Skeletal muscle satellite cell (primary cell): ENCODE measurements at regions not wholly inside any gene's neighbourhood (a gene's known extent, or its start where the extent isn't known, plus 50 kb on each side); places are given as distances from the start of the nearest gene placed in this dataset.

Source experiments
- H3K27me3 ChIP-seq: 2 replicates; pipeline ENCODE4 v1.7.0; 2013; ENCODE audit warnings: low read length; ENCODE audit not compliant: control insufficient read depth, insufficient read depth
- H3K36me3 ChIP-seq: 2 replicates; pipeline ENCODE4 v1.7.0; 2013; ENCODE audit warnings: mild to moderate bottlenecking, control low read depth, low read length; ENCODE audit not compliant: insufficient read depth
- H3K4me1 ChIP-seq: 2 replicates; pipeline ENCODE4 v1.7.0; 2013; ENCODE audit warnings: low read length; ENCODE audit not compliant: control insufficient read depth, insufficient read depth
- H3K4me2 ChIP-seq: 2 replicates; pipeline ENCODE4 v1.7.0; 2013; ENCODE audit warnings: mild to moderate bottlenecking, low read length
- H3K4me3 ChIP-seq: 2 replicates; pipeline ENCODE4 v1.7.0; 2013; ENCODE audit warnings: low read length
- H3K9ac ChIP-seq: 2 replicates; pipeline ENCODE4 v1.7.0; 2013; ENCODE audit warnings: mild to moderate bottlenecking, low read depth, low read length, moderate library complexity
- H3K9me3 ChIP-seq: replicated peaks from 2 replicates; pipeline ENCODE4 v1.7.0; 2013; ENCODE audit warnings: mild to moderate bottlenecking, control low read depth, low read length

- peaks cover 46% of the 10 kb centered on the region for H3K4me1 ChIP-seq
- H3K9ac ChIP-seq = no peak overlapping the region
- no peak overlapping the region for H3K4me2 ChIP-seq
- H3K27me3 ChIP-seq = no peaks in the 10 kb centered on the region
- H3K9me3 ChIP-seq = no peaks in the 10 kb centered on the region
- H3K4me3 ChIP-seq = no peak overlapping the region
- no peaks in the 10 kb centered on the region for H3K36me3 ChIP-seq
Observed at GRCh38 chr13:30025351-30025750, 174.9 kb upstream of the UBL3 start.

- Histone ChIP-seq H3K4me1 (peaks cover 47% of the 10 kb centered on the region), H3K4me3 (no peak overlapping the region), H3K27me3 (no peaks in the 10 kb centered on the region), H3K36me3 (no peaks in the 10 kb centered on the region), H3K4me2 (no peak overlapping the region), H3K9ac (no peak overlapping the region), H3K9me3 (no peaks in the 10 kb centered on the region)
Observed at GRCh38 chr13:30024125-30024865, 173.9 kb upstream of the UBL3 start.

- Histone ChIP-seq H3K27me3 (no peaks in the 10 kb centered on the region), H3K9ac (no peak overlapping the region), H3K9me3 (no peaks in the 10 kb centered on the region), H3K4me1 (peaks cover 46% of the 10 kb centered on the region), H3K36me3 (no peaks in the 10 kb centered on the region), H3K4me3 (no peak overlapping the region), H3K4me2 (no peak overlapping the region)
Observed at GRCh38 chr13:30023196-30023895, 172.9 kb upstream of the UBL3 start.

DNA sequence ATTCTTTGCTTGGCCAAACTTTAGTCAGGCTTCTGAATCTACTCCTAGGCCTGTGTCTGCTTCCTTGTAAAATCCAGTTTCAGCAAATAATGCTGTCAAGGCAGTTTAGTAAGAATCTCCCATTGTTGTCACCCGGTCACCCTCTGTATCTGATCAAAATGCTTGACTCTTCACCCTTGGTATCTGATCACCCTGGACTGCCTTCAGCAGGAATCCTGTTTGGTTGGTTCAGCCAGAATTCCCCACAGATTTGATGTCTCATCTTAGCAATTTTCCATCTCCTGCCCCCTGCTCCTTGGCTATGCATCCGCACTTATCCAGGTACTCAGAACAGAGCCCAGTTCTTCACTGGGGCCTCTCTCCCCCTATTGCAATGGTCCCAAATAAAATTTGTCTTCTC is 172.4 kb upstream of the UBL3 start:
- Histone ChIP-seq H3K4me3 (no peak overlapping the region), H3K36me3 (no peaks in the 10 kb centered on the region), H3K9me3 (no peaks in the 10 kb centered on the region), H3K9ac (no peak overlapping the region), H3K27me3 (no peaks in the 10 kb centered on the region), H3K4me1 (peaks cover 41% of the 10 kb centered on the region), H3K4me2 (no peak overlapping the region)

DNA sequence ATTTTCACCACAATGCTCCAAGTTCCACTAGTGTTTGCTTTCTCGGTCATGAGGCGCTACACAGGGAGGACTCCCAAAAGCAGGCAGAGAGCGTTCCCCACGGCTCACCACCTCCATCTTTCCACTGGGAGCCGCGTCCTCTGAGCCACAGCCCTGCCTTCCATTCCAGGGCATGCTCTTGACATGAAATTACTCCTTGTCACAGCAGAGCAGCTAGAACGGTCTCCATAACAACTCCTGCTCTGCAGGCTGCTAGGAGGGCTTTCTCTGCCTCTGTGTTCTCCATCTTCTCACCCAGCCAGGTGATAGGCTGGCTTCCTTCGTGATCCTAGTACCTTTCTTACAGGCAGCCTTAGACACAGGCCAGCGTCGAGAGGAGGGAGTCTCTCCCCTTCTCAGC is 171.8 kb upstream of the UBL3 start:
- no peaks in the 10 kb centered on the region for H3K9me3 ChIP-seq
- no peak overlapping the region for H3K9ac ChIP-seq
- no peak overlapping the region for H3K4me3 ChIP-seq
- H3K27me3 ChIP-seq = no peaks in the 10 kb centered on the region
- H3K4me1 ChIP-seq = peaks cover 36% of the 10 kb centered on the region
- H3K36me3 ChIP-seq = no peaks in the 10 kb centered on the region
- H3K4me2 ChIP-seq = no peak overlapping the region

DNA sequence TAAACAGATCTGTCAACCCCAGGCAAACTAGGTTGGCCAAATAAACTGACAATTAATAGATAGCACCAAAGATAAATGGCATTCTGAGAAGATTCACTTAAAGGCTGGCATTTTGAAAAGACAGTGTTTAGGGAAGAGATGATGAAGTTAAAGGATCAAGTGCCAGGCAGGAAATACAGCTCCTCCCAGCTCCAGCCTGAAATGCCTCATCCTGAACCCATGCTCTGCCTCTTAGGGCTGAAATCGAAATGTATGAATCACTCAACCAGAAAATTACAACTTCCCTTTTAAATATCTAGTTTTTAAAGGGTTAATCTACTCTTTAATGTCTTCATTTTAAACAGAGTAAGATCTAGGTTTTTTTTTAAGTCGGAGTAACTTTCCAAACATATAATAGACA is 171.2 kb upstream of the UBL3 start:
- H3K27me3 ChIP-seq = no peaks in the 10 kb centered on the region
- H3K4me1 ChIP-seq = peaks cover 30% of the 10 kb centered on the region
- H3K9me3 ChIP-seq = no peaks in the 10 kb centered on the region

GRCh38 chr13:30020726-30021312 is 170.4 kb upstream of the UBL3 start:
- Histone ChIP-seq H3K9me3 (no peaks in the 10 kb centered on the region), H3K4me3 (no peak overlapping the region), H3K9ac (no peak overlapping the region), H3K27me3 (no peaks in the 10 kb centered on the region), H3K4me2 (no peak overlapping the region), H3K36me3 (no peaks in the 10 kb centered on the region), H3K4me1 (peaks cover 23% of the 10 kb centered on the region)

More for the DNA sequence above, 171.2 kb upstream of the UBL3 start:
- no peak overlapping the region for H3K9ac ChIP-seq
- no peak overlapping the region for H3K4me2 ChIP-seq
- no peaks in the 10 kb centered on the region for H3K36me3 ChIP-seq
- no peak overlapping the region for H3K4me3 ChIP-seq

DNA sequence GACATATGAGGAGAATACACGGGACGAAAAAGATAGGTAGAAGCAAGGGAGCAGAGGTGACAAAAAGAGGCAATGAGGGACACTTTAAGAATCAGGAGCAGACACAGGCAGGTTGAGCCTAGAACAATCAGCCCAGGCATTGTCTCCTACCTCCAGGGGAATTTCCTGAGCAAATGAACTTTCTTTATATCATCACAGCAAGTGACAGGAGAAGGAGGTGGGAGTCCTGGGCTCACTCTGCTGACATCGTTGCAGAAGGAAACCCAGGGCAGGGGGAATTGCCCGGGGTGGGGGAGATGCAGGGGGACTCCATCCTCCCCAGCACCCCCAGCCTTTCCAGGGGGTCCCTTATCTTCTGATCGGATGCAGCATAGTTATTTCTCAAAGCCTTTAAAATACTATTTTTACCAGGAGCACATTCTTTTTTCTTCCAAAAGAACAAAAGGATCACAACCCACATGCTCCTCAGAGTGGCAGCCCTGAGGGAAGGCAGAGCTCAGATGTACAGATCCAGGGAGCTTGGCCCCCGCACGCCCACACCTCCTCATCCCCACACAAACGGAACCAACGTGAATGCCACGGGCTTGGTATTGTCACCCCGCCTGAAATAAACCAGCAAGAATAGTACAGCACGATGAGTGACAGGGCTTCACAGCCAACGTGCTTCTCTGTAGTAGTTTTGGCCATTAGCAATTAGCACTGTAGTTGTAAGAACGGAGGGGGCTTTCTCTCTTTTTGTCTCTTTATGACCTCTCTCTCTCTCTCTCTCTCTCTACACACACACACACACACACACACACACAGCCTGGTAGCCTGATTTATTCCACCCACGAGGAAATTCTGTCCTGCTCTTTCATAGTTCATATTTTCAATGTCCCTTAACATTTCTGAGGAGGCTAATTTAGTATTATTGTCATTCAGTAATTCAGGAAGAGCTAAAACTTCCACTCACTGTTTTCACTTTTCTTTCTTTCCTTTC is 169.5 kb upstream of the UBL3 start:
- Histone ChIP-seq H3K27me3 (peaks cover 3% of the 10 kb centered on the region), H3K9ac (no peak overlapping the region)

DNA sequence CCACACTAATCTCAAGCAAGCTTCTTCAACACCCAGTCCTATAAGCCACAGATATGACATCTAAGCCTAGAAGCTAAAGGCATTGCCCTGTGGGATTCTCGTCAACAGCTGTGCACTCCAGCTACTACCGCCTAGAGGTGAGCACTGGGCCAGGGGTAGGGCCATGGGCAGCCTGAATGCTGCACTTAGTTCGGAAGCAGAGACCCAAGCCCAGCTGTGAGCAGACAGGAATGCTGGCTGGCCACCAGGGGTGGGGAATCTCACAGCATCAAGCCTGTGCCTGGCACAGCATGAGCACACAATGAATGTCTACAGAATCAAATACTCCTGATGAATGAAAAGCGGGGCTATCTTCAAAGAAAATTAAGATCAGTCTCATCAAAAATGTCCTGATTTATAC is 167.5 kb upstream of the UBL3 start:
- no peak overlapping the region for H3K9ac ChIP-seq
- no peak overlapping the region for H3K4me2 ChIP-seq
- no peak overlapping the region for H3K4me3 ChIP-seq
- peaks cover 15% of the 10 kb centered on the region for H3K4me1 ChIP-seq
- no peaks in the 10 kb centered on the region for H3K9me3 ChIP-seq
- H3K27me3 ChIP-seq = peaks cover 17% of the 10 kb centered on the region
- H3K36me3 ChIP-seq = no peaks in the 10 kb centered on the region

More for the DNA sequence above, 169.5 kb upstream of the UBL3 start:
- H3K4me2 ChIP-seq = no peak overlapping the region
- no peaks in the 10 kb centered on the region for H3K9me3 ChIP-seq
- H3K36me3 ChIP-seq = no peaks in the 10 kb centered on the region
- H3K4me3 ChIP-seq = no peak overlapping the region
- H3K4me1 ChIP-seq = peaks cover 15% of the 10 kb centered on the region

GRCh38 chr13:30016398-30016797 is 166.0 kb upstream of the UBL3 start:
- H3K4me1 ChIP-seq = peaks cover 11% of the 10 kb centered on the region

DNA sequence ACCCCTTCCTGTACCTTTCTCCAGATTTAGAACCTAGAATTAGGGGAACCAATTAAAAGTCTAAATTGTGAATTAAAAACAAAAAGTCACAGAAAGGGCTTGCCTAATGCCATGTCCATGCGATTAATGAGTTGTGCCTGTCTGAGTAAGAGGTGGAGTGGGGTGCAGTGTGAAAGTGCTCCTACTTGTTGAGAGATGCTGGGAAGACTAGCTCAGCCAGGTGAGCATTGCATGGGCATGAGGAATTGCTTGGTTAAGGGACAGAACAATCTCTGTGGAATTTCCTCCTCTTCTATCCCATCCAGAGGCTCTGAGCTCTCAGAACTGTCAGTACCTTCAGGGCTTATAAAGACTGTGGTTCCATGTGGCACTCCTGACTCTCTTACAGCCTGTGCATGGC is 159.0 kb upstream of the UBL3 start:
- Histone ChIP-seq H3K4me2 (no peak overlapping the region), H3K9me3 (no peaks in the 10 kb centered on the region), H3K9ac (no peak overlapping the region), H3K4me1 (no peaks in the 10 kb centered on the region), H3K4me3 (no peak overlapping the region), H3K36me3 (no peaks in the 10 kb centered on the region), H3K27me3 (peaks cover 16% of the 10 kb centered on the region)

More at GRCh38 chr13:30016398-30016797, 166.0 kb upstream of the UBL3 start:
- H3K9ac ChIP-seq = no peak overlapping the region
- H3K4me3 ChIP-seq = no peak overlapping the region
- H3K27me3 ChIP-seq = peaks cover 17% of the 10 kb centered on the region
- H3K36me3 ChIP-seq = no peaks in the 10 kb centered on the region
- H3K4me2 ChIP-seq = no peak overlapping the region
- H3K9me3 ChIP-seq = no peaks in the 10 kb centered on the region
